ENCODE measurements at regions not wholly inside any gene's neighbourhood (a gene's known extent, or its start where the extent isn't known, plus 50 kb on each side); places are given as distances from the start of the nearest gene placed in this dataset.
"Not testable (repeated sequence)": the region's sequence is repeated elsewhere in the genome, so short reads cannot be mapped to it uniquely, and the experiment has no call there.

DNA sequence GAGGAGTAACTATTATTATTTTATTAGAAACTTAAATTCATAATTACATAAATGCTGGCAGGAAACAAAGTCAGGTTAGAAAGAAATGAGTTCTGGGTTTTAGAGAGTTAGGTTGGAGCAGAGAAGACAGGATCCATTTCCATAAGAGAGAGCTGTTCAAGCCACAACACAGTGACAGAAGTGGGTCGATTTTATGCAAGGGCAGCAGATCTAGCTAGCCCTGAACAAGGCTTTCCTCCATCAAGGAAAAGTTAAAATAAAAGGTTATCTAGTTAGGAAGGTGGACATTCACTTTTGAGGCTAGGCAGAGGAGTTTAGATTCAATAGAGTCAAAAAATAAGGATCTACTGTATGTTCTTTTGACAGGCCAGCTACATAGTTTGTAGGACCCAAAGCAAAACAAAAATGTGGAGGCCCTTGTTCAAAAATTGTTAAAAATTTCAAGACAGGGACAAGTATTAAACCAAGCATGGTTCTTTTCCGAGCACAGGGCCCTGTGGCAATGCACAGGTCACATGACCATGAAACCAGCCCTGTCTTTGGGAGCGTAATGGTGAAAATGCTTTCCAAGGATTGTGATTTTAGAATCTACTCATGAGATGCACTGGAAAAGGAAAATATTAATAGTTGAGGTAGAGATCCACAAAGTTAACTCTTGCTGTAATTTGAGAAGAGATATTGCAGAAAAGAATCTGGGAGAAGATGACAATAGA is 91.2 kb upstream of the CREB1 start:
- no peak overlapping the region for H3K4me3 ChIP-seq
- DNase-seq (ENCODE audit: low spot score) = no peak
- H3K27ac ChIP-seq = no peak overlapping the region
- no peaks in the 10 kb centered on the region for H3K36me3 ChIP-seq
- no peaks in the 10 kb centered on the region for H3K27me3 ChIP-seq
- no peaks in the 10 kb centered on the region for H3K9me3 ChIP-seq
- TF ChIP-seq, protein P1, sequence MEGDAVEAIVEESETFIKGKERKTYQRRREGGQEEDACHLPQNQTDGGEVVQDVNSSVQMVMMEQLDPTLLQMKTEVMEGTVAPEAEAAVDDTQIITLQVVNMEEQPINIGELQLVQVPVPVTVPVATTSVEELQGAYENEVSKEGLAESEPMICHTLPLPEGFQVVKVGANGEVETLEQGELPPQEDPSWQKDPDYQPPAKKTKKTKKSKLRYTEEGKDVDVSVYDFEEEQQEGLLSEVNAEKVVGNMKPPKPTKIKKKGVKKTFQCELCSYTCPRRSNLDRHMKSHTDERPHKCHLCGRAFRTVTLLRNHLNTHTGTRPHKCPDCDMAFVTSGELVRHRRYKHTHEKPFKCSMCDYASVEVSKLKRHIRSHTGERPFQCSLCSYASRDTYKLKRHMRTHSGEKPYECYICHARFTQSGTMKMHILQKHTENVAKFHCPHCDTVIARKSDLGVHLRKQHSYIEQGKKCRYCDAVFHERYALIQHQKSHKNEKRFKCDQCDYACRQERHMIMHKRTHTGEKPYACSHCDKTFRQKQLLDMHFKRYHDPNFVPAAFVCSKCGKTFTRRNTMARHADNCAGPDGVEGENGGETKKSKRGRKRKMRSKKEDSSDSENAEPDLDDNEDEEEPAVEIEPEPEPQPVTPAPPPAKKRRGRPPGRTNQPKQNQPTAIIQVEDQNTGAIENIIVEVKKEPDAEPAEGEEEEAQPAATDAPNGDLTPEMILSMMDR (IDR thresholded peaks at IDR 0.05) = no peak
- no peaks in the 10 kb centered on the region for H3K4me1 ChIP-seq

DNA sequence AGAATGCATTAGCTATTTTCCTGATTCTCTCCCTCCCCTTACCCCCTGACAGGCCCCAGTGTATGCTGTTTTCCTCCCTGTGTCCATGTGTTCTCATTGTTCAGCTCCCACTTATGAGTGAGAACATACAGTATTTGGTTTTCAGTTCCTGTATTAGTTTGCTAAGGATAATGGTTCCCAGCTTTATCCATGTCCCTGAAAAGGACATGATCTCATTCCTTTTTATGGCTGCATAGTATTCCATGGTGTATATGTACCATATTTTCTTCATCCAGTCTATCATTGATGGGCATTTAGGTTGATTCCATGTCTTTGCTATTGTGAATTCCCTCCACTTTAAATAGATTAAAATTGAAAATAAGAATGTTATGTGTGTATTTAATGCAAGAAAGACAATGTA is 89.9 kb upstream of the CREB1 start:
- H3K27ac ChIP-seq; H3K9me3 ChIP-seq; H3K4me1 ChIP-seq; H3K27me3 ChIP-seq; H3K36me3 ChIP-seq; DNase-seq (ENCODE audit: low spot score); H3K4me3 ChIP-seq: not testable (repeated sequence)

DNA sequence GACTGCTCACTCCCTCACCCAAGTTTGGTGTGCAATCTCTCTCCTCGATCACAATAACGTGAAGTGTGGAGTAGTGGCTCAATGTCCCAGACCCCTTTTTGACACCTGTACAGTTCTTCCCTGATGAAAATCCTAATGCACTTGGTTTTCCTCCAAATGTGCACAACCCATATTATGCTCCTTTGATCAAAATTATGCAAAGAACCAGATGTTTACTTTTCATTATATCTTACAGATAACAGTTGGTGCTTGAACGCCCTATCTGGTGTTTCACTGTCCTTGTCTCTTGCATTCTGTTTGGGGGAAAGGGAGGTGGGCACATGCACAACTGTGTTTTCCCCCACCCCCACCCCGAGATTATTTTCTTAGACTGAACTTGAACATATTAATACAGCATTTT is 85.0 kb upstream of the CREB1 start:
- no peak for DNase-seq (ENCODE audit: low spot score)
- Histone ChIP-seq H3K36me3 (no peaks in the 10 kb centered on the region), H3K4me3 (no peak overlapping the region), H3K27ac (no peak overlapping the region), H3K27me3 (no peaks in the 10 kb centered on the region), H3K9me3 (no peaks in the 10 kb centered on the region), H3K4me1 (no peaks in the 10 kb centered on the region)
- TF ChIP-seq, protein P1 (IDR thresholded peaks at IDR 0.05) = no peak

DNA sequence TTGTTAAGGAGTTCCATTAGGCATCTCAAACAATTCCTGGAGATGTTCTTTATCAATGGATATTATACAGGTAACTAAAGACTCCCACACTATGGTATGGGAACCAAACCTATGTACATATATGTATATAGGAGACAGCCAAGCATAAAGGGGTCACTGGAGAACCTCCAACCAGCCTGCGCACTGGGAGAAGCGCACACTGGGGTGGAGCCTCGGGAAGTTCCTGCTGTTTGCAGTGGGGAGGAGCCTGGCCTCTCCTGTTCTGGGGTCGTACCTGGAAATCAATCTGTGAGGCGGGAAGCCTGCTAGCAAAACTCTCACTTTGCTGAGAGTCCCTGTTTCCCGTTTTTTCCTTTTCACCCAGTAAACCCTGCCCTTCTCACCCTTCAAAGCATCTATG is 83.1 kb upstream of the CREB1 start:
- DNase-seq (ENCODE audit: low spot score) = no peak
- Histone ChIP-seq H3K27me3 (no peaks in the 10 kb centered on the region), H3K4me1 (no peaks in the 10 kb centered on the region)

DNA sequence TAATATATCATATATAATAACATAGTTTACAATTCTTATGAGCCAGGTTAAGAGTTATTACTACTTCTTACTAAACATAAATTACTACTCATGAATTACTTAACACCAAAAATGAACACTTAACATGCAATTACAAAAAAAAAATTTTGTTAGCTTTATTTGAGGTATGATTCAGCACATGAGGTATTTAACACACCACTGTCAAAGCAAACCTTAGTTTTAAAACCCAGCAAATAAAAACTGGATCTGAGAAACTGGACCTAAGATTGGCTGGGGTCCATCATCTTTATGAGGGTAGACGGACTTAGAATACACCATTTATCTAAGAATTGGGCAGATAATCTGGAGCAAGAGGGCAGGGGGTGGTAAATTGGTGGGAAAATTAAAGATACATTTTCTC is 81.8 kb upstream of the CREB1 start:
- Histone ChIP-seq H3K36me3 (no peaks in the 10 kb centered on the region), H3K9me3 (no peaks in the 10 kb centered on the region), H3K4me3 (no peak overlapping the region), H3K27ac (no peak overlapping the region), H3K4me1 (no peaks in the 10 kb centered on the region), H3K27me3 (no peaks in the 10 kb centered on the region)
- TF ChIP-seq, protein P1 (IDR thresholded peaks at IDR 0.05) = no peak
- DNase-seq (ENCODE audit: low spot score) = no peak

More for the DNA sequence above, 83.1 kb upstream of the CREB1 start:
- H3K36me3 ChIP-seq = no peaks in the 10 kb centered on the region
- no peak overlapping the region for H3K27ac ChIP-seq
- H3K4me3 ChIP-seq = no peak overlapping the region
- no peaks in the 10 kb centered on the region for H3K9me3 ChIP-seq
- TF ChIP-seq, protein P1 (IDR thresholded peaks at IDR 0.05) = no peak

DNA sequence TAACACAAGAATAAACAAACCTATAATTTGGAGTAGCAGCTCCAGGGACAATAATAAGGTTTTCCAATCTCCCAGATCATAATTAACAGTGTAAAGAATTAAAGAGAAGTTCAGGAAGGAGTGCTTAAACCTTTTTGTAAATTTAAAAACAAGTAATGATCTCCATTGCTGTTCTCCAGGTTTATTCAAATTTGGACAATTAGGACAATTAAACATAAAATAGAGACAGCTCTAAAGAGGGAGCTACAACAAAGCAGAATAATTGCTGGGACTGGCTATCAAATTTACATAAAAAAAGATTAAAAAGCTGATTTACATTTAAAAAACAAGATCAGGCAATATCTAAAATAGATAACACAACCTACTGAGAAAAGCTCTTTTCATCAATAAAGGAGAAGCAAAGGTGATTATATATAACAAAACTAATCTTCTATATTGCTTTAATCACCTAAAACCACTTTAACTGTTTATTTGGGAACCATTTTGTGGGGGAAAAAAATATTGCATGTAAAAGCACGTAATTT is 80.1 kb upstream of the CREB1 start:
- Histone ChIP-seq H3K27me3 (no peaks in the 10 kb centered on the region), H3K27ac (no peak overlapping the region), H3K4me3 (no peak overlapping the region), H3K36me3 (no peaks in the 10 kb centered on the region), H3K4me1 (no peaks in the 10 kb centered on the region), H3K9me3 (no peaks in the 10 kb centered on the region)
- TF ChIP-seq, protein P1 (IDR thresholded peaks at IDR 0.05) = no peak
- no peak for DNase-seq (ENCODE audit: low spot score)

Data from right atrium auricular region (tissue), 2 donors.